RCC 7860 (cell line): ENCODE measurements at regions not wholly inside any gene's neighbourhood (a gene's known extent, or its start where the extent isn't known, plus 50 kb on each side); places are given as distances from the start of the nearest gene placed in this dataset.
"Not testable (repeated sequence)": the region's sequence is repeated elsewhere in the genome, so short reads cannot be mapped to it uniquely, and the experiment has no call there.

Source experiments
- DNase-seq: peaks from one replicate; pipeline ENCODE4 v3.0.0-alpha.2; 2015; ENCODE audit warnings: low spot score
- FAIRE-seq: peaks from 2 replicates; lab custom pipeline; 2012; peaks lifted over from hg19 to GRCh38; lab: Jason Lieb, UNC

DNA sequence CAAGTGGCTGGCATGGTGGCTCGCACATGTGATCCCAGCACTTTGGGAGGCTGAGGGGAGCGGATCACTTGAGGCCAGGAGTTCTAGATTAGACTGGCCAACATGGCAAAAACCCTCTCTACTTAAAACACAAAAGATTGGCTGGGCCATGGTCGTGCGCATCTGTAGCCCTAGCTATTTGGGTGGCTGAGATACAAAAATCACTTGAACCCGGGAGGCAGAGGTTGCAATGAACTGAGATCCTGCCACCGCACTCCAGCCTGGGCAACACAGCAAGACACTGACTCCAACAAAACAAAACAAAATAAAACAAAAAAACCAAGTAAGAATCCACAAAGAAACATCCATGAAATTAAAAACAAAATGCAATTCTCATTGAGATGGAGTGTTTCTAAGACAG lies 630.6 kb downstream of the UQCRFS1 start:
- FAIRE-seq: no peak
- DNase-seq: no peak

GRCh38 chr19:28581468-28581770 lies 631.5 kb downstream of the UQCRFS1 start:
- FAIRE-seq (no peak), DNase-seq (no peak)

DNA sequence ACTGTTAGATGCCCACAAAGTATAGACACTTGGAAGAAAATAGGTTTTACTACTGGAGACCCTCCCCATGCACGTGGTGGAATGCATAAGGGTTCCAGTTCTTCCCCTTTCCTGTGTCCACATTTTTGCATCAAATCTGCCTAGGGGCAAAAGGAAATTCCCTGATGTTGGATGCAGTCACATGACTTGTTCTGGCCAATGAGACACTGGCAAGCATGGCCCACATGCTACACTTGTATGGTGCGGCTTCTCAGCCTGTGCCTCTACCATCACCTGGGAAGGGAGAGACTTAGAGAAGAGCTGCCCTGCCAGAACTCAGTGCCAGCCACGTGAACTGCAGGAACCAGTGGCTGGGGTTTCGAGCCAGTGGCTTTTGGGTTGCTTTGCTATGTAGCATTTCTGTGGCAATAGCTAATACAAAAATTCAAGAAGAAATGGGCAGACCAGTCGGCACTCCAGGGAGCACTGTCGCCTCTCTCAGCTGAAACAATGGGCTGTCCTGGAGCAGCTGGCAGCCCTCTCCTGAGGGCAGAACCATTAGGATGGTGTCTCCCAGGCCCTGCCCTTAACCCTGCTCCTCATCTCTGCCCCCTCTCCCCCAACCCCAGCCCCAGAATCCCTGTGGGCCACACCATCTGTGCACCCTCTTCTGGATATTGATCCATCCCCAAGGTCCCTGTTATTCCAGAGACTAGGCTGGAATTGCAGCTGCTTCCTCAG lies 634.0 kb downstream of the UQCRFS1 start:
- no peak for FAIRE-seq
- DNase-seq: no peak

DNA sequence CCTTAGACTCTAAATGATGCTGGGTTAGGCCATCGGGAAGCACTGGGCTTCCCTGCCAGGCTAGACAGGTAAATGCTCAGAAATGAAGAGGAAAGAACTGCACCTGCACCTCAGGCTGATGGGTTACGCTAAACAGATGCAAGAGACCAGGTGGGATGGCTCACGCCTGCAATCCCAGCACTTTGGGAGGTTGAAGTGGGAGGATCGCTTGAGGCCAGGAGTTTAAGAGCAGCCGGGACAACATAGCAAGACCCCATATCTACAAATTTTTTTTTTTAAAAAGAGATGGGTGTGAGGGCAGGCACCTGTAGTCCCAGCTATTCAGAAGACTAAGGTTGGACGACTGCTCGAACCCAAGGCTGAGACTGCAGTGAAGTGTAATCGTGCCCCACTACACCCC lies 634.7 kb downstream of the UQCRFS1 start:
- DNase-seq (no peak), FAIRE-seq (no peak)

- FAIRE-seq (no peak), DNase-seq (no peak)
These were observed 635.3 kb downstream of the UQCRFS1 start for GRCh38 chr19:28577666-28578065.

GRCh38 chr19:28577233-28577632 lies 635.7 kb downstream of the UQCRFS1 start:
- DNase-seq (no peak), FAIRE-seq (no peak)

- no peak for FAIRE-seq
These were observed 637.1 kb downstream of the UQCRFS1 start for GRCh38 chr19:28575816-28576215.

GRCh38 chr19:28575312-28575711 lies 637.6 kb downstream of the UQCRFS1 start:
- DNase-seq, FAIRE-seq: not testable (repeated sequence)

More at GRCh38 chr19:28575816-28576215, 637.1 kb downstream of the UQCRFS1 start:
- no peak for DNase-seq

DNA sequence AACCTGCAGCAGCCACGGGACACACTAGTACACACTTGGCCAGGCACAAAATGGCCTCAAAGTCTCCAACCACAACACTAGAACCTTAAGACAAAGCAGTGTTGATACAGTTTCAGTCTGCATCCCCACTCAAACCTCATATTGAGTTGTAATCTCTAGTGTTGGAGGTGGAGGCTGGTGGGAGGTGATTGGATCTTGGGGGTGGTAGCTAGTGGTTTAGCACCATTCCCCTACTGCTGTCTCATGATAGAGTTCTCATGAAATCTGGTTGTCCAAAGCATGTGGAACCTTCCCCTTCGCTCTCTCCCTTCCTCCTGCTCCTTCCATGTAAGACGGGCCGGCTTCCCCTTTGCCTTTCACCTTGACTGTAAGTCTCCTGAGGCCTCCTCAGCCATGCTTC lies 638.7 kb downstream of the UQCRFS1 start:
- FAIRE-seq: no peak
- no peak for DNase-seq

DNA sequence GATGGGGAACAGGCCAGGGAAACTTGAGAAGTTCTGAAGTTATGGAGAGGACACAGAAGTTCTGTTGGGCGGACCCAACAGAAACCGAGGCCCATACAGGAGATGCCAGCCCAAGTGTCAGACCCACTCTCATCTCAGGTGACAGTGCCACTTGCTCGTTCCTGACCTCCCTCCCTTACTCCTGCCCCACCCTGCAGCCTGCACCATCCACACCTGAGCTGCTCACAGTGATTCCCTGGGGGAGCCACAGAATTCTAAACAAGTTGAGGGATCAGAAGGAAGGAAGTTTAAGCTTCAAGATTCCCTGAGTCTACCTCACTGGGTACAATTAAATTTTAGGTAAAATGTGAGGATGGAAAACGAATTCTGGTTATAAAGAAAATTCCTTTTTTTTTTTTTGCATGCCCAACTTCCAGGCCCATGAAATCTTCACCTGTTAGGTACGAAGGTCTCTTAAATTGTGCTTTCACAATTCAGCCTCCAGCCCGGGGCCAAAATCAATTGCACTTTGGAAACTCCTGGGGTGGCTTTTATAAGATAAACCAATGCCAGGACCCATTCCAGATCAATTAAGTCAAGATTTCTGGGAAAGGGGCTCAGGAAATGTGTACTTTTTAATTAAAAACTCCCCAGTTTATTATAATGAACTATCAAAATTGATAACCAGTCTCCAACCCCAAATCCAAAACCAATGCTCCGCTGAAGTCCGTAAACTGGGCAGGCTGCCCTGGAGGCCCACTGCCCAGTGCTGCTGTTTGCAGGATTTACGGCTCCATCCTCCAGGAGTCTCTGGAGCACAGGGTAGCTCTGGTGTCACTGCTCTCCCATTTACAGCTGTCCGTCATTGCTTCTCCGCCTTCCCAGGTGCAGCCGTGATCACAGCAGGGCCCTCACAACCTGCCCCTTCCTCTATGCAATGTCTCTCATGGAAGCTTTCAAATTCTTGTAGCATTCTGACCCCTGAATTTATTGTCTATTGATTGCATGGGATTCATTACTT lies 643.5 kb downstream of the UQCRFS1 start:
- FAIRE-seq (no peak), DNase-seq (no peak)

GRCh38 chr19:28567834-28568233 lies 645.1 kb downstream of the UQCRFS1 start:
- FAIRE-seq (no peak), DNase-seq (no peak)

- DNase-seq (no peak), FAIRE-seq (no peak)
These were observed 648.7 kb downstream of the UQCRFS1 start for GRCh38 chr19:28563964-28564921.

GRCh38 chr19:28560786-28561185 lies 652.2 kb downstream of the UQCRFS1 start:
- no peak for FAIRE-seq
- no peak for DNase-seq

DNA sequence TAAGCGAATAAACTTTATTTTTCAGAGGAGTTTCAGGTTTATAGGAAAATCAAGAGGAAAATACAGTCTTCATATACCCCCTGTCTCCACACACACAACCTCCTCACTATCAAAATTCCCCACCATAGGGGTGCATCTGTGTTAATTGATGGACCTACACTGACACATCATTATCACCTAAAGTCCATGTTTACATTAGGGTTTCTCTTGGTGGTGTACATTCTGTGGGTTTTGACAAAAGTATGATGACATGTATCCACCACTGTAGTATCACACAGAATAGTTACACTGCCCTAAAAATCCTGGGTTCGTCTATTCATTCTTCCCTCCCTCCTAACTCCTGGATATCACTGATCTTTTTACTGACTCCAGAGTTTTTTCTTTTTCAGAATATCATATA lies 654.2 kb downstream of the UQCRFS1 start:
- DNase-seq: no peak
- FAIRE-seq: no peak

- FAIRE-seq (no peak), DNase-seq (no peak)
These were observed 656.6 kb downstream of the UQCRFS1 start for GRCh38 chr19:28556371-28556770.

- no peak for DNase-seq
- no peak for FAIRE-seq
These were observed 657.6 kb downstream of the UQCRFS1 start for GRCh38 chr19:28555317-28555716.

- no peak for DNase-seq
- no peak for FAIRE-seq
These were observed 658.4 kb downstream of the UQCRFS1 start for GRCh38 chr19:28554321-28555091.

GRCh38 chr19:28553764-28554163 lies 659.2 kb downstream of the UQCRFS1 start:
- no peak for DNase-seq
- FAIRE-seq: no peak

DNA sequence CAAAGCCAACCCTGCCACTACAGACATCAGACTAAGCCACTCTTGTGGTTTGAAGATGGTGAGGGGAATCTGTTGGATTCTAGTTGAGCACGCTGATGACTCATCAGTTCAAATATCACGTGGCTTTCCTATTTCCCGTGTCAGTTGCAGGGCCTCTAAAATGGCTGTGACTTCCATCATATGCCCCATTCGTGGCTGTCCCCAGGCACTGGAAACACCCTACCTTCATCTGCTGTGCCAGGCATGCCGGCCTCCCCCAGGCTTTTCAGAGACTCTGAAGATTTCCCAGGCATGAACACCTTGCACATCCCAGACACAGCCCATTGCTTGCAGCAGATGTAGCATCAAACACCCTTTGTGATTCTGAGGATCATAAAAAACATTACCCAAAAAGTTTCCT lies 659.9 kb downstream of the UQCRFS1 start:
- FAIRE-seq: no peak

GRCh38 chr19:28549680-28550277 lies 663.2 kb downstream of the UQCRFS1 start:
- no peak for DNase-seq
- FAIRE-seq: no peak

More for the DNA sequence above, 659.9 kb downstream of the UQCRFS1 start:
- DNase-seq: no peak
